ENCODE measurements at regions not wholly inside any gene's neighbourhood (a gene's known extent, or its start where the extent isn't known, plus 50 kb on each side); places are given as distances from the start of the nearest gene placed in this dataset.
"Not testable (repeated sequence)": the region's sequence is repeated elsewhere in the genome, so short reads cannot be mapped to it uniquely, and the experiment has no call there.

- TF ChIP-seq, protein P1, sequence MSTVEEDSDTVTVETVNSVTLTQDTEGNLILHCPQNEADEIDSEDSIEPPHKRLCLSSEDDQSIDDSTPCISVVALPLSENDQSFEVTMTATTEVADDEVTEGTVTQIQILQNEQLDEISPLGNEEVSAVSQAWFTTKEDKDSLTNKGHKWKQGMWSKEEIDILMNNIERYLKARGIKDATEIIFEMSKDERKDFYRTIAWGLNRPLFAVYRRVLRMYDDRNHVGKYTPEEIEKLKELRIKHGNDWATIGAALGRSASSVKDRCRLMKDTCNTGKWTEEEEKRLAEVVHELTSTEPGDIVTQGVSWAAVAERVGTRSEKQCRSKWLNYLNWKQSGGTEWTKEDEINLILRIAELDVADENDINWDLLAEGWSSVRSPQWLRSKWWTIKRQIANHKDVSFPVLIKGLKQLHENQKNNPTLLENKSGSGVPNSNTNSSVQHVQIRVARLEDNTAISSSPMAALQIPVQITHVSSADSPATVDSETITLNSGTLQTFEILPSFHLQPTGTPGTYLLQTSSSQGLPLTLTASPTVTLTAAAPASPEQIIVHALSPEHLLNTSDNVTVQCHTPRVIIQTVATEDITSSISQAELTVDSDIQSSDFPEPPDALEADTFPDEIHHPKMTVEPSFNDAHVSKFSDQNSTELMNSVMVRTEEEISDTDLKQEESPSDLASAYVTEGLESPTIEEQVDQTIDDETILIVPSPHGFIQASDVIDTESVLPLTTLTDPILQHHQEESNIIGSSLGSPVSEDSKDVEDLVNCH (CRISPR knock-in tag; IDR thresholded peaks at IDR 0.05) = no peak
Observed at GRCh38 chr16:66175058-66175457, 191.4 kb upstream of the CDH5 start (continued).

DNA sequence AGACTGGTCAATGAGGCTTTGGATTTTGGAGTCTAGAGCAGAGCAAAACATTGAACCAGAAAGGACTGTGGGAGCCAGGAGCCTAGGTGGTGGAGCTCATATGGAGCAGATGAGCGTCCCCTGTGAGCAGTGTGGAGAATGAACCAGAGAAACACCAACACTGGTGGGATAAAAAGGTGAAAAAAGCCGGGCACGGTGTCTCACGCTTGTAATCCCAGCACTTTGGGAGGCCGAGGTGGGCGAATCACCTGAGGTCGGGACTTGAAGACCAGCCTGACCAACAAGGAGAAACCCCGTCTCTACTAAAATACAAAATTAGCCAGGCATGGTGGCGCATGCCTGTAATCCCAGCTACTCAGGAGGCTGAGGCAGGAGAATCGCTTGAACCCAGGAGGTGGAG, 192.7 kb upstream of the CDH5 start:
- CTCF ChIA-PET (ENCODE audit: low intra/inter-chr PET ratio, low total read pairs) = not testable (repeated sequence)

GRCh38 chr16:66173181-66173580, 193.3 kb upstream of the CDH5 start:
- DNase-seq (ENCODE audit: low spot score); H4K20me1 ChIP-seq (ENCODE audit: insufficient read depth, low read length); H3K79me2 ChIP-seq (ENCODE audit: insufficient read depth, low read length); intact Hi-C loops (cut with micrococcal nuclease; ENCODE audit: unreplicated experiment); ATAC-seq; H3K4me2 ChIP-seq (ENCODE audit: low read depth, low read length); H3K4me3 ChIP-seq (replicated peaks in 1 of 3; ENCODE audit: insufficient read depth in 1 of 3, low read depth in 2 of 3, low read length in 3 of 3); H3K27ac ChIP-seq (ENCODE audit: extremely low read length, insufficient read depth, low read length); H3K9ac ChIP-seq (ENCODE audit: insufficient read depth, low read depth, low read length); CTCF ChIA-PET (ENCODE audit: low intra/inter-chr PET ratio, low total read pairs); in situ Hi-C loops (cut with HindIII; ENCODE audit: extremely low pct_ligation_motif_present, low pct_unique_long_range_greater_than_20kb); BruUV-seq (replicated peaks); H3K36me3 ChIP-seq (replicated peaks in 1 of 2; ENCODE audit: control insufficient read depth in 1 of 2, insufficient read depth in 2 of 2, low read length in 2 of 2); POLR2A ChIA-PET; FAIRE-seq; H3K4me1 ChIP-seq (ENCODE audit: insufficient read depth, low read length); H3K9me3 ChIP-seq (ENCODE audit: low read length); H2AFZ ChIP-seq (ENCODE audit: low read length): not testable (repeated sequence)
- peaks cover 0 to 43% of the 10 kb centered on the region in 2 experiments; a peak in 4 of 5 replicates for H3K27me3 ChIP-seq (ENCODE audit: control insufficient read depth in 1 of 2, insufficient read depth in 2 of 2, low read length in 2 of 2)
- 17% methylated on average over 6 of the region's 6 CpGs for WGBS (ENCODE audit: low lambda C conversion rate)

More for the DNA sequence above, 192.7 kb upstream of the CDH5 start:
- H3K4me1 ChIP-seq (ENCODE audit: insufficient read depth, low read length); H3K36me3 ChIP-seq (replicated peaks in 1 of 2; ENCODE audit: control insufficient read depth in 1 of 2, insufficient read depth in 2 of 2, low read length in 2 of 2); H3K9ac ChIP-seq (ENCODE audit: insufficient read depth, low read depth, low read length); H3K79me2 ChIP-seq (ENCODE audit: insufficient read depth, low read length); in situ Hi-C loops (cut with HindIII; ENCODE audit: extremely low pct_ligation_motif_present, low pct_unique_long_range_greater_than_20kb); H4K20me1 ChIP-seq (ENCODE audit: insufficient read depth, low read length); BruUV-seq (replicated peaks); H3K9me3 ChIP-seq (ENCODE audit: low read length); H3K4me2 ChIP-seq (ENCODE audit: low read depth, low read length); H2AFZ ChIP-seq (ENCODE audit: low read length); POLR2A ChIA-PET; intact Hi-C loops (cut with micrococcal nuclease; ENCODE audit: unreplicated experiment); H3K27ac ChIP-seq (ENCODE audit: extremely low read length, insufficient read depth, low read length); FAIRE-seq; H3K4me3 ChIP-seq (replicated peaks in 1 of 3; ENCODE audit: insufficient read depth in 1 of 3, low read depth in 2 of 3, low read length in 3 of 3); ATAC-seq; DNase-seq (ENCODE audit: low spot score): not testable (repeated sequence)
- WGBS (ENCODE audit: low lambda C conversion rate) = 33% methylated on average over 10 of the region's 10 CpGs
- peaks cover 0 to 41% of the 10 kb centered on the region in 2 experiments; a peak in 4 of 5 replicates for H3K27me3 ChIP-seq (ENCODE audit: control insufficient read depth in 1 of 2, insufficient read depth in 2 of 2, low read length in 2 of 2)
